CD4-positive, alpha-beta T cell (primary cell): ENCODE measurements at regions not wholly inside any gene's neighbourhood (a gene's known extent, or its start where the extent isn't known, plus 50 kb on each side); places are given as distances from the start of the nearest gene placed in this dataset.
"Not testable (repeated sequence)": the region's sequence is repeated elsewhere in the genome, so short reads cannot be mapped to it uniquely, and the experiment has no call there.

Experiments used
- ATAC-seq: fragments of 200-7000 bp; cut with Tn5 transposase; one replicate; pipeline ENCODE4 v1.10.0; 2022; ENCODE audit warnings: mild to moderate bottlenecking; ENCODE audit not compliant: poor library complexity
- CTCF ChIA-PET: fragments of 350-600 bp; sonication (Branson Sonifier 250); formaldehyde crosslinking; loops from one replicate; lab custom pipeline; 2021; ENCODE audit warnings: antibody characterized with exemption, inconsistent platforms; lab: Charles Lee
- POLR2A ChIA-PET: fragments of 350-600 bp; sonication (Branson Sonifier 250); formaldehyde crosslinking; loops from one replicate; lab custom pipeline; 2021; ENCODE audit warnings: antibody characterized with exemption, inconsistent platforms; lab: Charles Lee
- DNase-seq, 14 experiments: peaks; one replicate each; pipeline ENCODE4 v3.0.0-alpha.2; 2013 to 2020; ENCODE audit warnings: mixed read lengths in 2 of 14
- H3K27ac ChIP-seq, 2 donors: one replicate each; pipeline versions ENCODE4 v1.5.1 to v1.7.0; 2013; ENCODE audit warnings: low read length in 2 of 2, low read depth in 1 of 2, mild to moderate bottlenecking in 1 of 2
- H3K27me3 ChIP-seq, 2 experiments: 1 replicate in 1 of 2; 2 replicates in 1 of 2; pipeline versions ENCODE4 v1.6.1 to v1.7.0; 2013; ENCODE audit warnings: low read length in 2 of 2, control low read depth in 1 of 2, mild to moderate bottlenecking in 1 of 2, moderate library complexity in 1 of 2; ENCODE audit not compliant: insufficient read depth in 2 of 2, control insufficient read depth in 1 of 2
- H3K36me3 ChIP-seq: one replicate; pipeline ENCODE4 v1.6.1; 2013; ENCODE audit warnings: low read length, control low read depth; ENCODE audit not compliant: insufficient read depth
- H3K4me1 ChIP-seq: one replicate; pipeline ENCODE4 v1.6.1; 2013; ENCODE audit warnings: low read length, control low read depth; ENCODE audit not compliant: insufficient read depth
- H3K4me3 ChIP-seq: one replicate; pipeline ENCODE4 v1.5.1; 2013; ENCODE audit warnings: mild to moderate bottlenecking, low read length, moderate library complexity
- H3K9me3 ChIP-seq, 2 experiments: 1 replicate in 1 of 2; 2 replicates in 1 of 2; pipeline versions ENCODE4 v1.6.1 to v1.7.0; 2013; ENCODE audit warnings: low read length in 2 of 2, mild to moderate bottlenecking in 2 of 2, control low read depth in 1 of 2, moderate library complexity in 1 of 2; ENCODE audit not compliant: control insufficient read depth in 1 of 2, insufficient read depth in 1 of 2
- H3K27ac Mint-ChIP-seq: one replicate; pipeline ENCODE4 v1.8.0; 2020; ENCODE audit warnings: mixed read lengths
- H3K27me3 Mint-ChIP-seq: one replicate; pipeline ENCODE4 v1.8.0; 2021; ENCODE audit warnings: mixed read lengths
- H3K36me3 Mint-ChIP-seq: one replicate; pipeline ENCODE4 v1.8.0; 2021; ENCODE audit warnings: low read depth, mixed read lengths
- H3K4me1 Mint-ChIP-seq: one replicate; pipeline ENCODE4 v1.8.0; 2021; ENCODE audit warnings: low read depth, mixed read lengths
- H3K4me3 Mint-ChIP-seq: one replicate; pipeline ENCODE4 v1.8.0; 2020; ENCODE audit warnings: mild to moderate bottlenecking, mixed read lengths
- H3K9me3 Mint-ChIP-seq: one replicate; pipeline ENCODE4 v1.8.0; 2020; ENCODE audit warnings: mixed read lengths
- CTCF ChIP-seq: fragments of 200-600 bp; IDR thresholded peaks from one replicate; pipeline ENCODE4 v1.8.0; 2022; ENCODE audit warnings: antibody characterized with exemption, mild to moderate bottlenecking
- intact Hi-C, 2 experiments: fragments of 100-400 bp; cut with DNase I in 1 of 2; cut with micrococcal nuclease in 1 of 2; formaldehyde crosslinking; loops; one replicate each; pipeline versions ENCODE4 v1.15.1 to v1.9.0; 2023 to 2025; cut with DNase I, micrococcal nuclease

GRCh38 chrX:73390628-73391567 lies 56.0 kb upstream of the CDX4 start:
- H3K9me3 Mint-ChIP-seq = no peaks in the 10 kb centered on the region
- ChIA-PET POLR2A (no interaction called here), CTCF (no interaction called here)
- ATAC-seq (no peak), DNase-seq (no peak)
- no peak for TF ChIP-seq CTCF
- H3K36me3 Mint-ChIP-seq = no peaks in the 10 kb centered on the region
- H3K4me3 Mint-ChIP-seq = no peak overlapping the region
- no peak overlapping the region for H3K27ac ChIP-seq
- H3K27me3 Mint-ChIP-seq = no peaks in the 10 kb centered on the region
- no peak overlapping the region for H3K4me3 ChIP-seq
- intact Hi-C loops = no loop called here
- no peak overlapping the region for H3K27ac Mint-ChIP-seq
- no peaks in the 10 kb centered on the region for H3K4me1 Mint-ChIP-seq
- no peaks in the 10 kb centered on the region for H3K4me1 ChIP-seq
- no peaks in the 10 kb centered on the region for H3K36me3 ChIP-seq
- H3K9me3 ChIP-seq = no peaks in the 10 kb centered on the region
- H3K27me3 ChIP-seq = no peaks in the 10 kb centered on the region

DNA sequence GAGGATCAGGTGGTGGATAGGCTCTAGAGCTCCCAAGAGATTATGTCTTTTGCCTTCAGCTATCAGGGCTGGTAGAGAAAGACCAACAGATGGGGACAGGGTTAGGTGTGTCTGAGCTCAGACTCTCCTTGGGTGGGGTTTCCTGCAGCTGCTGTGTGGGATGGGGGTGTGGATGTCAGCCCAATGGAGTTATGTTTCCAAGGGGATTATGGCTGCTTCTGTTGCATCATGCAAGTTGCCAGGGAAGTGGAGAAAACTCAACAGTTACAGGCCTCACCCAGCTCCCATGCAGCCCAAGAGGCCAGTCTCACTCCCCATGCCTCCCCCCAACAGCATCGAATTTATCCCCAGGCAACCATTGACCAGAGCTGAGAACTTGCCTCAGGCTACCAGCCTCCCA lies 80.2 kb upstream of the CDX4 start:
- no peak overlapping the region for H3K27ac ChIP-seq
- H3K4me3 ChIP-seq = no peak overlapping the region
- H3K27ac Mint-ChIP-seq = no peak overlapping the region
- no peaks in the 10 kb centered on the region for H3K9me3 ChIP-seq
- H3K36me3 ChIP-seq = no peaks in the 10 kb centered on the region
- H3K36me3 Mint-ChIP-seq = no peaks in the 10 kb centered on the region
- DNase-seq (no peak), ATAC-seq (no peak)
- H3K4me1 ChIP-seq = no peaks in the 10 kb centered on the region
- no peaks in the 10 kb centered on the region for H3K27me3 ChIP-seq
- peaks cover 11% of the 10 kb centered on the region for H3K9me3 Mint-ChIP-seq
- TF ChIP-seq CTCF = no peak
- POLR2A ChIA-PET = no interaction called here
- no peaks in the 10 kb centered on the region for H3K4me1 Mint-ChIP-seq
- CTCF ChIA-PET = no interaction called here
- no peak overlapping the region for H3K4me3 Mint-ChIP-seq
- intact Hi-C loops = no loop called here
- H3K27me3 Mint-ChIP-seq = no peaks in the 10 kb centered on the region

DNA sequence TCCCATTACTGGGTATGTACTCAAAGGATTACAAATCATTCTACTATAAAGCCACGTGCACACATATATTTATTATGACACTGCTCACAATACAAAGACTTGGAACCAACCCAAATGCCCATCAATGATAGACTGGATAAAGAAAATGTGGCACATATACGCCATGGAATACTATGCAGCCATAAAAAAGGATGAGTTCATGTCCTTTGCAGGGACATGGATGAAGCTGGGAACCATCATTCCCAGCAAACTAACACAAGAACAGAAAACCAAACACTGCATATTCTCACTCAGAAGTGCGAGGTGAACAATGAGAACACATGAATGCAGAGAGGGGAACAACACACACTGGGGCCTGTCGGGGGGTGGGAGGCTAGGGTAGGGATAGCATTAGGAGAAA lies 89.6 kb upstream of the CDX4 start:
- H3K4me1 ChIP-seq, POLR2A ChIA-PET, intact Hi-C loops, H3K27me3 Mint-ChIP-seq, H3K27ac ChIP-seq, ATAC-seq, H3K4me1 Mint-ChIP-seq, H3K36me3 ChIP-seq, CTCF ChIA-PET, DNase-seq, H3K9me3 Mint-ChIP-seq, H3K27ac Mint-ChIP-seq, H3K27me3 ChIP-seq, H3K4me3 Mint-ChIP-seq, H3K4me3 ChIP-seq, H3K36me3 Mint-ChIP-seq, H3K9me3 ChIP-seq: not testable (repeated sequence)

DNA sequence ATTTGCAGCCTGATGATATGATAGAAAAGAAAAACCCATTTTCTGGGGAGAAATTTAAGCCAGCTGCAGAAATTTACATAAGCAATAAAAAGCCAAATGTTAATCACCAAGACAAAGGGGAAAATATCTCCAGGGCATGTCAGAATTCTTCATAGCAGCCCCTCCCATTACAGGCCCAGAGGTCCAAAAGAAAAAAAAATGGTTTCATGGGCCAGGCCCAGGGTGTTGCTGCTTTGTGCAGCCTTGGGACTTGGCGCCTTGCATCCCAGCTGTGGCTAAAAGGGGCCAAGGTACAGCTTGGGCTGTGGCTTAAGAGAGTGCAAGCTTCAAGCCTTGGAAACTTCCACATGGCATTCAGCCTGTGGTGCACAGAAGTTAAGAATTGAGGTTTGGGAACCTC lies 97.9 kb upstream of the CDX4 start:
- POLR2A ChIA-PET = no interaction called here

More for the DNA sequence above, 97.9 kb upstream of the CDX4 start:
- no peaks in the 10 kb centered on the region for H3K27me3 ChIP-seq
- no peaks in the 10 kb centered on the region for H3K4me1 Mint-ChIP-seq
- no peak for DNase-seq
- no peak overlapping the region for H3K27ac ChIP-seq
- no peaks in the 10 kb centered on the region for H3K36me3 Mint-ChIP-seq
- no peaks in the 10 kb centered on the region for H3K27me3 Mint-ChIP-seq
- intact Hi-C loops = no loop called here
- no peaks in the 10 kb centered on the region for H3K4me1 ChIP-seq
- CTCF ChIA-PET = no interaction called here
- no peak overlapping the region for H3K4me3 Mint-ChIP-seq
- no peak overlapping the region for H3K27ac Mint-ChIP-seq
- H3K9me3 Mint-ChIP-seq = peaks cover 6% of the 10 kb centered on the region
- TF ChIP-seq CTCF = no peak
- no peak for ATAC-seq
- no peaks in the 10 kb centered on the region for H3K9me3 ChIP-seq
- H3K36me3 ChIP-seq = no peaks in the 10 kb centered on the region
- H3K4me3 ChIP-seq = no peak overlapping the region
